Keratinocyte (primary cell): ENCODE measurements at regions not wholly inside any gene's neighbourhood (a gene's known extent, or its start where the extent isn't known, plus 50 kb on each side); places are given as distances from the start of the nearest gene placed in this dataset.

Experiments used
- DNase-seq: peaks from one replicate; pipeline ENCODE4 v3.0.0-alpha.2; 2011; ENCODE audit warnings: low read depth, missing footprints, low spot score
- FAIRE-seq: peaks from 2 replicates; lab custom pipeline; 2011; peaks lifted over from hg19 to GRCh38; lab: Jason Lieb, UNC
- H2AFZ ChIP-seq: 2 replicates; pipeline ENCODE4 v1.6.0; 2012; ENCODE audit warnings: low read length, control low read depth, inconsistent platforms; ENCODE audit not compliant: control insufficient read depth
- H3K27ac ChIP-seq: 2 replicates; pipeline ENCODE4 v1.5.1; 2011; ENCODE audit warnings: low read length; ENCODE audit not compliant: control insufficient read depth, insufficient read depth
- H3K27me3 ChIP-seq: 3 replicates; pipeline ENCODE4 v1.6.0; 2011; ENCODE audit warnings: low read length; ENCODE audit not compliant: control insufficient read depth, insufficient read depth; ENCODE audit errors: extremely low read depth
- H3K36me3 ChIP-seq, 2 experiments: 2 replicates in 1 of 2; 3 replicates in 1 of 2; pipeline ENCODE4 v1.5.1; 2011; ENCODE audit warnings: low read length in 2 of 2, mild to moderate bottlenecking in 1 of 2; ENCODE audit not compliant: control insufficient read depth in 2 of 2, insufficient read depth in 2 of 2; ENCODE audit errors: extremely low read depth in 1 of 2
- H3K4me1 ChIP-seq: 3 replicates; pipeline ENCODE4 v1.5.1; 2011; ENCODE audit warnings: low read length; ENCODE audit not compliant: control insufficient read depth, insufficient read depth; ENCODE audit errors: extremely low read depth
- H3K4me2 ChIP-seq: 3 replicates; pipeline ENCODE4 v1.6.0; 2011; ENCODE audit warnings: low read depth, low read length; ENCODE audit not compliant: control insufficient read depth, insufficient read depth; ENCODE audit errors: extremely low read depth
- H3K4me3 ChIP-seq, 3 experiments: fragments of 200-600 bp in 1 of 3; sonication (generic) in 1 of 3; 2 replicates in 2 of 3; 3 replicates in 1 of 3; pipeline ENCODE4 v1.5.1; 2011 to 2016; ENCODE audit warnings: low read length in 3 of 3, mild to moderate bottlenecking in 3 of 3, control low read depth in 2 of 3, inconsistent platforms in 1 of 3, low read depth in 1 of 3, mixed read lengths in 1 of 3, mixed run types in 1 of 3, moderate library complexity in 1 of 3; ENCODE audit not compliant: control insufficient read depth in 2 of 3, insufficient read depth in 2 of 3; ENCODE audit errors: extremely low read depth in 1 of 3
- H3K79me2 ChIP-seq: 2 replicates; pipeline ENCODE4 v1.6.0; 2012; ENCODE audit warnings: low read length; ENCODE audit not compliant: control insufficient read depth, insufficient read depth
- H3K9ac ChIP-seq: 3 replicates; pipeline ENCODE4 v1.6.0; 2011; ENCODE audit warnings: low read length; ENCODE audit not compliant: control insufficient read depth, insufficient read depth; ENCODE audit errors: extremely low read depth
- H3K9me1 ChIP-seq: 3 replicates; pipeline ENCODE4 v1.6.0; 2011; ENCODE audit warnings: low read length; ENCODE audit not compliant: control insufficient read depth, insufficient read depth; ENCODE audit errors: extremely low read depth
- H3K9me3 ChIP-seq: 2 replicates; pipeline ENCODE4 v1.5.1; 2012; ENCODE audit warnings: low read depth, low read length; ENCODE audit not compliant: control insufficient read depth
- H4K20me1 ChIP-seq: 3 replicates; pipeline ENCODE4 v1.6.0; 2011; ENCODE audit warnings: low read length; ENCODE audit not compliant: control insufficient read depth, insufficient read depth; ENCODE audit errors: extremely low read depth
- EZH2 ChIP-seq: IDR thresholded peaks from one replicate; pipeline ENCODE4 v1.6.1; 2012; ENCODE audit warnings: inconsistent platforms, mild to moderate bottlenecking, low read length, moderate library complexity
- dilution Hi-C: fragments of 300-500 bp; cut with MboI; formaldehyde crosslinking; loops from one replicate; pipeline ENCODE4 v1.7.0; 2020; ENCODE audit warnings: low sequenced_read_pairs; ENCODE audit not compliant: extremely low pct_ligation_motif_present
- TF ChIP-seq, protein P1 (sequence below), 3 experiments: IDR thresholded peaks in 1 of 3; conservative IDR thresholded peaks in 1 of 3; optimal IDR thresholded peaks in 1 of 3; 2 replicates in 2 of 3; 3 replicates in 1 of 3; pipeline versions ENCODE3 to v1.5.1; 2011; ENCODE audit warnings: low read length in 3 of 3, mild to moderate bottlenecking in 3 of 3, moderate library complexity in 2 of 3, control low read depth in 1 of 3, inconsistent platforms in 1 of 3; ENCODE audit not compliant: insufficient read depth in 2 of 3; ENCODE audit errors: extremely low read depth in 1 of 3

DNA sequence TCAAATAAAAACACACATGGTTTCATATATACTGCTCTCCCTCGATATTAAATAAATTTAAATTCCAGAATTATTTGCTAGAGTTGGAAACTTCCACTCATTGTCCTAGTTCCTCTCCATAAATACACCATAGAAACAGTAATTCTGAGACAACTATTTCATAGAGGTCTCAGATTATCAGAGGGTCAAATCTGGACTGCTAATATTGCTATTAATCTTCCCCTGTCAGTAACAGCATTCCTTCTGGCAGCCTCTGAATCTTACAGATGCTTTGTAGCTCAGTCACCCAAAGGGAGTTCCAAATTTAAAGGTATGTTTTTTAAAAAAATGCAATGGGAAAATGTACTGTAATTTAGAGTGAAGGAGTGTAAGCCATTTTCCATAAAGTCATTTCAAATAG lies 428.8 kb downstream of the PYDC2 start:
- dilution Hi-C loops, result no loop called here
- H3K36me3 ChIP-seq, result no peaks in the 10 kb centered on the region
- no peaks in the 10 kb centered on the region for H3K9me3 ChIP-seq
- H3K27ac ChIP-seq, result no peak overlapping the region
- no peaks in the 10 kb centered on the region for H3K9me1 ChIP-seq
- TF ChIP-seq, protein P1, sequence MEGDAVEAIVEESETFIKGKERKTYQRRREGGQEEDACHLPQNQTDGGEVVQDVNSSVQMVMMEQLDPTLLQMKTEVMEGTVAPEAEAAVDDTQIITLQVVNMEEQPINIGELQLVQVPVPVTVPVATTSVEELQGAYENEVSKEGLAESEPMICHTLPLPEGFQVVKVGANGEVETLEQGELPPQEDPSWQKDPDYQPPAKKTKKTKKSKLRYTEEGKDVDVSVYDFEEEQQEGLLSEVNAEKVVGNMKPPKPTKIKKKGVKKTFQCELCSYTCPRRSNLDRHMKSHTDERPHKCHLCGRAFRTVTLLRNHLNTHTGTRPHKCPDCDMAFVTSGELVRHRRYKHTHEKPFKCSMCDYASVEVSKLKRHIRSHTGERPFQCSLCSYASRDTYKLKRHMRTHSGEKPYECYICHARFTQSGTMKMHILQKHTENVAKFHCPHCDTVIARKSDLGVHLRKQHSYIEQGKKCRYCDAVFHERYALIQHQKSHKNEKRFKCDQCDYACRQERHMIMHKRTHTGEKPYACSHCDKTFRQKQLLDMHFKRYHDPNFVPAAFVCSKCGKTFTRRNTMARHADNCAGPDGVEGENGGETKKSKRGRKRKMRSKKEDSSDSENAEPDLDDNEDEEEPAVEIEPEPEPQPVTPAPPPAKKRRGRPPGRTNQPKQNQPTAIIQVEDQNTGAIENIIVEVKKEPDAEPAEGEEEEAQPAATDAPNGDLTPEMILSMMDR (optimal IDR thresholded peaks at IDR 0.05 in 1 of 3, IDR thresholded peaks at IDR 0.05 in 1 of 3, conservative IDR thresholded peaks at IDR 0.05 in 1 of 3; ENCODE audit: extremely low read depth in 1 of 3, insufficient read depth in 2 of 3, low read length in 3 of 3), result no peak
- TF ChIP-seq EZH2, result no peak
- no peaks in the 10 kb centered on the region for H3K79me2 ChIP-seq
- H3K27me3 ChIP-seq, result no peaks in the 10 kb centered on the region
- DNase-seq (no peak), FAIRE-seq (no peak)
- H3K4me3 ChIP-seq, result no peak overlapping the region
- H3K4me1 ChIP-seq, result no peaks in the 10 kb centered on the region
- no peak overlapping the region for H3K4me2 ChIP-seq
- no peak overlapping the region for H3K9ac ChIP-seq
- no peaks in the 10 kb centered on the region for H4K20me1 ChIP-seq
- H2AFZ ChIP-seq, result no peak overlapping the region

DNA sequence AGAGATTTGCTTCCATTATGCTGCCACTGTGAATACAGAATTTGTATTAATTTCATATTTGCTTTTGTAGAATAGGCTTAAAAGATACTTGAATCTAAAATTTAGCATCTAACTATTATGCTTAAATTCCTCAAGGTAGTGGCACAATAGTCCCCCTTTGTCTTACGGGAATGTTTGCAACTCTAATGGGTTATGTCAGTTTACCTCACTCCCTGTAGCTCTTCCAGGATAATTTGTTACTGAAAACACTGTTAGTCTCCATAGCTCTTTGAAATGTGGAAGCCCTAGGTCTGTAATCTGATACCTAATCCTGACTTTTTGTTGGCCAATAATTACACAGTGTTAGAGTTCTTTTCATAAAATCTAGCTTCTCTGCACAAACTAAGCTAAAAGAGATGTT lies 433.4 kb downstream of the PYDC2 start:
- FAIRE-seq, result no peak
- H3K9me3 ChIP-seq, result no peaks in the 10 kb centered on the region

More for the DNA sequence above, 433.4 kb downstream of the PYDC2 start:
- Histone ChIP-seq H3K4me2 (no peak overlapping the region), H2AFZ (no peak overlapping the region), H3K27ac (no peak overlapping the region), H3K4me1 (no peaks in the 10 kb centered on the region), H3K9me1 (no peaks in the 10 kb centered on the region), H3K9ac (no peak overlapping the region), H4K20me1 (no peaks in the 10 kb centered on the region), H3K27me3 (no peaks in the 10 kb centered on the region), H3K4me3 (no peak overlapping the region), H3K36me3 (no peaks in the 10 kb centered on the region), H3K79me2 (no peaks in the 10 kb centered on the region)
- dilution Hi-C loops, result no loop called here
- no peak for TF ChIP-seq EZH2
- TF ChIP-seq, protein P1 (optimal IDR thresholded peaks at IDR 0.05 in 1 of 3, IDR thresholded peaks at IDR 0.05 in 1 of 3, conservative IDR thresholded peaks at IDR 0.05 in 1 of 3; ENCODE audit: extremely low read depth in 1 of 3, insufficient read depth in 2 of 3, low read length in 3 of 3), result no peak
- no peak for DNase-seq
